K562 (cell line): ENCODE measurements at regions not wholly inside any gene's neighbourhood (a gene's known extent, or its start where the extent isn't known, plus 50 kb on each side); places are given as distances from the start of the nearest gene placed in this dataset.

ENCODE experiments used
- ATAC-seq: fragments of 200-7000 bp; cut with Tn5 transposase; 3 replicates; pipeline ENCODE4 v1.9.1; 2020; ENCODE audit warnings: moderate library complexity
- BruUV-seq: library from RNA; stranded (reverse); fragments of 400-500 nt; replicated peaks from 2 replicates; lab custom pipeline; 2021; lab: Mats Ljungman, UMichigan
- CTCF ChIA-PET: fragments of 300-600 bp; formaldehyde crosslinking; extraction: SDS; loops from one replicate; lab custom pipeline; 2021; ENCODE audit warnings: low intra/inter-chr PET ratio; lab: Yijun Ruan, JAX
- POLR2A ChIA-PET: fragments of 300-600, 350-650 bp; sonication (Branson Sonifier 250); formaldehyde crosslinking; extraction: SDS; loops from one replicate; lab custom pipeline; 2021; ENCODE audit warnings: antibody characterized with exemption, inconsistent platforms; lab: Yijun Ruan, JAX
- DNase-seq, 4 experiments: peaks; one replicate each; pipeline versions ENCODE4 v3.0.0 to v3.0.0-alpha.2; 2011 to 2018; ENCODE audit warnings: low spot score in 3 of 4, mixed read lengths in 3 of 4; ENCODE audit errors: extremely low read depth in 1 of 4
- FAIRE-seq: peaks from 2 replicates; lab custom pipeline; 2011; peaks lifted over from hg19 to GRCh38; lab: Jason Lieb, UNC
- H2AFZ ChIP-seq: 2 replicates; pipeline ENCODE4 v1.6.0; 2011; ENCODE audit warnings: low read depth, low read length, control low read depth, inconsistent platforms
- H3K27ac ChIP-seq: fragments of 200-600 bp; 3 replicates; pipeline ENCODE4 v1.8.0; 2011; ENCODE audit warnings: low read depth, mild to moderate bottlenecking, control low read depth, inconsistent platforms, low read length, moderate library complexity, mixed read lengths; ENCODE audit errors: extremely low read depth
- H3K27me3 ChIP-seq, 2 experiments: fragments of 300-600 bp in 1 of 2; 2 replicates in 1 of 2; 3 replicates in 1 of 2; pipeline versions ENCODE4 v1.6.0 to v1.8.0; 2011; ENCODE audit warnings: inconsistent platforms in 2 of 2, low read length in 2 of 2, mild to moderate bottlenecking in 1 of 2, mixed read lengths in 1 of 2, moderate library complexity in 1 of 2; ENCODE audit not compliant: control insufficient read depth in 2 of 2, insufficient read depth in 2 of 2
- H3K36me3 ChIP-seq: fragments of 300-600 bp; 3 replicates; pipeline ENCODE4 v1.8.0; 2011; ENCODE audit warnings: mild to moderate bottlenecking, low read length, inconsistent platforms; ENCODE audit not compliant: control insufficient read depth, insufficient read depth
- H3K4me1 ChIP-seq, 2 experiments: fragments of 200-600 bp in 1 of 2; replicated peaks in 1 of 2; 2 replicates in 1 of 2; 3 replicates in 1 of 2; pipeline versions ENCODE4 v1.5.1 to v1.8.0; 2011; ENCODE audit warnings: inconsistent platforms in 2 of 2, low read length in 2 of 2, mild to moderate bottlenecking in 1 of 2, mixed read lengths in 1 of 2, moderate library complexity in 1 of 2; ENCODE audit not compliant: control insufficient read depth in 2 of 2, insufficient read depth in 2 of 2
- H3K4me2 ChIP-seq: 2 replicates; pipeline ENCODE4 v1.6.1; 2011; ENCODE audit warnings: low read length, control low read depth, inconsistent platforms, mixed read lengths; ENCODE audit not compliant: insufficient read depth
- H3K4me3 ChIP-seq: fragments of 200-600 bp; sonication (generic), shearing (Covaris generic); 2 replicates; pipeline ENCODE4 v1.5.1; 2016; ENCODE audit warnings: control low read depth, inconsistent platforms
- H3K79me2 ChIP-seq: fragments of 200-600 bp; 3 replicates; pipeline ENCODE4 v1.8.0; 2011; ENCODE audit warnings: low read length, inconsistent platforms; ENCODE audit not compliant: control insufficient read depth, insufficient read depth
- H3K9ac ChIP-seq, 2 experiments: 2 replicates each; pipeline versions ENCODE4 v1.6.0 to v1.6.1; 2011; ENCODE audit warnings: low read depth in 2 of 2, low read length in 2 of 2, control low read depth in 1 of 2, inconsistent platforms in 1 of 2, mild to moderate bottlenecking in 1 of 2, mixed read lengths in 1 of 2; ENCODE audit not compliant: insufficient read depth in 1 of 2
- H3K9me1 ChIP-seq: one replicate; pipeline ENCODE4 v1.6.0; 2011; ENCODE audit warnings: inconsistent platforms, mild to moderate bottlenecking, low read length, moderate library complexity; ENCODE audit not compliant: control insufficient read depth, insufficient read depth
- H3K9me3 ChIP-seq: replicated peaks from 2 replicates; pipeline ENCODE4 v1.5.1; 2011; ENCODE audit warnings: low read depth, low read length, inconsistent platforms; ENCODE audit not compliant: control insufficient read depth, insufficient read depth
- H4K20me1 ChIP-seq: replicated peaks from 2 replicates; pipeline ENCODE4 v1.6.1; 2011; ENCODE audit warnings: low read length, inconsistent platforms, mixed read lengths; ENCODE audit not compliant: control insufficient read depth, insufficient read depth
- ARID1B ChIP-seq: fragments of 450-650 bp; IDR thresholded peaks from 2 replicates; pipeline ENCODE4 v1.6.1; 2016; ENCODE audit warnings: antibody characterized with exemption, mild to moderate bottlenecking, inconsistent platforms
- CHD1 ChIP-seq: fragments of 200-600 bp; sonication (generic); IDR thresholded peaks from one replicate; pipeline ENCODE4 v1.6.1; 2012; ENCODE audit warnings: mild to moderate bottlenecking, moderate library complexity, low read length, inconsistent platforms
- HDAC2 ChIP-seq: fragments of 450-650 bp; IDR thresholded peaks from 2 replicates; pipeline ENCODE4 v1.6.1; 2016; ENCODE audit warnings: mild to moderate bottlenecking
- HDAC3 ChIP-seq: fragments of 450-650 bp; IDR thresholded peaks from 2 replicates; pipeline ENCODE4 v1.6.1; 2018; ENCODE audit warnings: borderline replicate concordance, mild to moderate bottlenecking, moderate library complexity; ENCODE audit not compliant: partially characterized antibody
- SOX6 ChIP-seq: fragments of 450-650 bp; IDR thresholded peaks from 2 replicates; pipeline ENCODE4 v1.6.1; 2014; ENCODE audit warnings: mild to moderate bottlenecking
- SUPT5H ChIP-seq: fragments of 450-650 bp; IDR thresholded peaks from 2 replicates; pipeline ENCODE4 v1.6.1; 2016
- TSC22D4 ChIP-seq: fragments of 450-650 bp; IDR thresholded peaks from 2 replicates; pipeline ENCODE4 v1.6.1; 2016; ENCODE audit warnings: missing genetic modification characterization, missing biosample characterization, control low read depth
- U2AF1 ChIP-seq: fragments of 200-400 bp; formaldehyde crosslinking; optimal IDR thresholded peaks from 2 replicates; pipeline ENCODE3; 2017; ENCODE audit warnings: mild to moderate bottlenecking, low read depth, low read length, moderate library complexity
- ZNF41 ChIP-seq: fragments of 250-450 bp; sonication (Bioruptor Pico); conservative IDR thresholded peaks from 2 replicates; pipeline ENCODE4 v1.4.0; 2020; ENCODE audit warnings: mild to moderate bottlenecking
- ZNF583 ChIP-seq: fragments of 250-450 bp; sonication (Bioruptor Pico); IDR thresholded peaks from 2 replicates; pipeline ENCODE4 v1.4.0; 2020
- WGBS: fragments of 100-300 bp; shearing (Covaris generic); methylation state at CpG from one replicate; pipeline ENCODE4 v1.1.6; 2016; ENCODE audit warnings: low coverage, mixed read lengths; ENCODE audit not compliant: insufficient coverage; ENCODE audit errors: missing lambda C conversion rate; 5-methylcytosine and 5-hydroxymethylcytosine counted together
- in situ Hi-C: fragments of 300-500 bp; cut with MboI; formaldehyde crosslinking; loops from 4 replicates; pipeline ENCODE4 v1.15.0; 2018; ENCODE audit warnings: inconsistent platforms, mixed read lengths
- intact Hi-C: fragments of 100-400 bp; cut with micrococcal nuclease; formaldehyde crosslinking; loops from 2 replicates; pipeline ENCODE4 v1.14.2; 2022
- TF ChIP-seq, protein P1 (sequence below): fragments of 450-650 bp; IDR thresholded peaks from 2 replicates; pipeline ENCODE4 v1.6.1; 2017; ENCODE audit warnings: mild to moderate bottlenecking, moderate library complexity
- TF ChIP-seq, protein P2 (sequence below): sonication (generic); formaldehyde crosslinking; IDR thresholded peaks from 2 replicates; pipeline ENCODE4 v1.9.0; 2022; ENCODE audit warnings: mild to moderate bottlenecking, missing genetic modification reagents
- TF ChIP-seq, protein P3 (sequence below): fragments of 250-450 bp; sonication (Bioruptor Pico); IDR thresholded peaks from 2 replicates; pipeline ENCODE4 v1.8.0; 2022; ENCODE audit warnings: inconsistent platforms, mild to moderate bottlenecking, moderate library complexity, borderline replicate concordance
- TF ChIP-seq, protein P4 (sequence below): sonication (generic); formaldehyde crosslinking; IDR thresholded peaks from 2 replicates; pipeline ENCODE4 v1.8.1; 2023; ENCODE audit warnings: mild to moderate bottlenecking, missing genetic modification reagents

DNA sequence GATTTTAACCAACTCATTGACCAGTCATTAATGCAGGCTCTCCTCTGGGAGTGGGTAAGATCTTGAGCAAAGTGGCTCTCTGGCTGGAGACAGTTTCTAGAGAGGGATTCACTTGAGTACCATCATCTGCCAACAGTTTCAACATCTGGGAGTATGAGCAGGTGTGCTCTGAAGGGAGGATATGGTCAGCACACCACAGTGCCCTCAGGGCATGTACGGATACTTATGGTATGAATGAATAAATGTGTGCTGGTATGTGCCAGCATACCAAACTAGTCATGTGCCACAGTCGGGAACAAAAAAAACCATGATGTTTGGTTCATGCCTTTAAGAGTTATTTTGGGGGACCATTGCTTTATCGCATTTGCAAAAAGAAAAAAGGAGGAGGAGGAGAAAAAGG, 1197.5 kb upstream of the TENM4 start:
- WGBS: 5% methylated on average over 3 of the region's 3 CpGs
- FAIRE-seq (no peak), ATAC-seq (no peak), DNase-seq (no peak)
- in situ Hi-C loops: no loop called here
- Histone ChIP-seq H3K27ac (no peak overlapping the region), H3K36me3 (no peaks in the 10 kb centered on the region), H3K9me3 (no peaks in the 10 kb centered on the region), H3K4me3 (no peak overlapping the region), H3K4me1 (no peaks in the 10 kb centered on the region), H3K9ac (no peak overlapping the region), H3K79me2 (no peaks in the 10 kb centered on the region), H3K9me1 (no peaks in the 10 kb centered on the region), H2AFZ (no peak overlapping the region), H4K20me1 (no peaks in the 10 kb centered on the region), H3K4me2 (no peak overlapping the region), H3K27me3 (no peaks in the 10 kb centered on the region)
- no TSS peak for BruUV-seq
- POLR2A ChIA-PET: no interaction called here
- TF ChIP-seq, protein P1, sequence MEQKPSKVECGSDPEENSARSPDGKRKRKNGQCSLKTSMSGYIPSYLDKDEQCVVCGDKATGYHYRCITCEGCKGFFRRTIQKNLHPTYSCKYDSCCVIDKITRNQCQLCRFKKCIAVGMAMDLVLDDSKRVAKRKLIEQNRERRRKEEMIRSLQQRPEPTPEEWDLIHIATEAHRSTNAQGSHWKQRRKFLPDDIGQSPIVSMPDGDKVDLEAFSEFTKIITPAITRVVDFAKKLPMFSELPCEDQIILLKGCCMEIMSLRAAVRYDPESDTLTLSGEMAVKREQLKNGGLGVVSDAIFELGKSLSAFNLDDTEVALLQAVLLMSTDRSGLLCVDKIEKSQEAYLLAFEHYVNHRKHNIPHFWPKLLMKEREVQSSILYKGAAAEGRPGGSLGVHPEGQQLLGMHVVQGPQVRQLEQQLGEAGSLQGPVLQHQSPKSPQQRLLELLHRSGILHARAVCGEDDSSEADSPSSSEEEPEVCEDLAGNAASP: no peak
- TF ChIP-seq HDAC3: no peak
- intact Hi-C loops: no loop called here
- CTCF ChIA-PET: no interaction called here

GRCh38 chr11:80637571-80637970, 1196.7 kb upstream of the TENM4 start:
- CTCF ChIA-PET: no interaction called here
- no peaks in the 10 kb centered on the region for H3K4me1 ChIP-seq
- FAIRE-seq (no peak), DNase-seq (no peak), ATAC-seq (no peak)
- no peak overlapping the region for H3K4me2 ChIP-seq
- no peak overlapping the region for H2AFZ ChIP-seq
- POLR2A ChIA-PET: no interaction called here
- no peak overlapping the region for H3K4me3 ChIP-seq
- no peaks in the 10 kb centered on the region for H3K79me2 ChIP-seq
- in situ Hi-C loops (no loop called here), intact Hi-C loops (no loop called here)
- no peaks in the 10 kb centered on the region for H3K9me1 ChIP-seq
- H3K9me3 ChIP-seq: no peaks in the 10 kb centered on the region
- BruUV-seq: no TSS peak
- no peak overlapping the region for H3K27ac ChIP-seq
- H4K20me1 ChIP-seq: no peaks in the 10 kb centered on the region
- no peaks in the 10 kb centered on the region for H3K36me3 ChIP-seq
- H3K9ac ChIP-seq: no peak overlapping the region
- H3K27me3 ChIP-seq: no peaks in the 10 kb centered on the region
- 0% methylated on average over 2 of the region's 2 CpGs for WGBS
- no peak for TF ChIP-seq HDAC2
- TF ChIP-seq SUPT5H: no peak
- no peak for TF ChIP-seq ARID1B
- no peak for TF ChIP-seq SOX6
- no peak for TF ChIP-seq TSC22D4 (tag)
- no peak for TF ChIP-seq ZNF41
- TF ChIP-seq, protein P2, sequence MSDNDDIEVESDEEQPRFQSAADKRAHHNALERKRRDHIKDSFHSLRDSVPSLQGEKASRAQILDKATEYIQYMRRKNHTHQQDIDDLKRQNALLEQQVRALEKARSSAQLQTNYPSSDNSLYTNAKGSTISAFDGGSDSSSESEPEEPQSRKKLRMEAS (CRISPR knock-in tag): no peak
- TF ChIP-seq, protein P3, sequence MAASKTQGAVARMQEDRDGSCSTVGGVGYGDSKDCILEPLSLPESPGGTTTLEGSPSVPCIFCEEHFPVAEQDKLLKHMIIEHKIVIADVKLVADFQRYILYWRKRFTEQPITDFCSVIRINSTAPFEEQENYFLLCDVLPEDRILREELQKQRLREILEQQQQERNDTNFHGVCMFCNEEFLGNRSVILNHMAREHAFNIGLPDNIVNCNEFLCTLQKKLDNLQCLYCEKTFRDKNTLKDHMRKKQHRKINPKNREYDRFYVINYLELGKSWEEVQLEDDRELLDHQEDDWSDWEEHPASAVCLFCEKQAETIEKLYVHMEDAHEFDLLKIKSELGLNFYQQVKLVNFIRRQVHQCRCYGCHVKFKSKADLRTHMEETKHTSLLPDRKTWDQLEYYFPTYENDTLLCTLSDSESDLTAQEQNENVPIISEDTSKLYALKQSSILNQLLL: no peak
- no peak for TF ChIP-seq U2AF1
- no peak for TF ChIP-seq CHD1
- TF ChIP-seq, protein P4, sequence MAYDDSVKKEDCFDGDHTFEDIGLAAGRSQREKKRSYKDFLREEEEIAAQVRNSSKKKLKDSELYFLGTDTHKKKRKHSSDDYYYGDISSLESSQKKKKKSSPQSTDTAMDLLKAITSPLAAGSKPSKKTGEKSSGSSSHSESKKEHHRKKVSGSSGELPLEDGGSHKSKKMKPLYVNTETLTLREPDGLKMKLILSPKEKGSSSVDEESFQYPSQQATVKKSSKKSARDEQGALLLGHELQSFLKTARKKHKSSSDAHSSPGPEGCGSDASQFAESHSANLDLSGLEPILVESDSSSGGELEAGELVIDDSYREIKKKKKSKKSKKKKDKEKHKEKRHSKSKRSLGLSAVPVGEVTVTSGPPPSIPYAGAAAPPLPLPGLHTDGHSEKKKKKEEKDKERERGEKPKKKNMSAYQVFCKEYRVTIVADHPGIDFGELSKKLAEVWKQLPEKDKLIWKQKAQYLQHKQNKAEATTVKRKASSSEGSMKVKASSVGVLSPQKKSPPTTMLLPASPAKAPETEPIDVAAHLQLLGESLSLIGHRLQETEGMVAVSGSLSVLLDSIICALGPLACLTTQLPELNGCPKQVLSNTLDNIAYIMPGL (CRISPR knock-in tag): no peak
- TF ChIP-seq ZNF583 (CRISPR knock-in tag): no peak
